ENCODE measurements at regions not wholly inside any gene's neighbourhood (a gene's known extent, or its start where the extent isn't known, plus 50 kb on each side); places are given as distances from the start of the nearest gene placed in this dataset.

- H3K36me3 ChIP-seq (ENCODE audit: control insufficient read depth in 1 of 2, insufficient read depth in 2 of 2, low read length in 2 of 2) = no peaks in the 10 kb centered on the region
- DNase-seq (ENCODE audit: low read depth, low spot score) (no peak), ATAC-seq (no peak)
- H3K4me2 ChIP-seq (ENCODE audit: low read length) = no peak overlapping the region
- CTCF ChIA-PET = no interaction called here
- H3K4me3 ChIP-seq (replicated peaks in 1 of 2; ENCODE audit: low read depth in 1 of 2, low read length in 2 of 2) = no peak overlapping the region
- no peaks in the 10 kb centered on the region for H3K4me1 ChIP-seq (ENCODE audit: control insufficient read depth in 1 of 2, insufficient read depth in 2 of 2, low read length in 2 of 2)
- RAD21 ChIA-PET (ENCODE audit: low non-redundant PET in 1 of 2, low total read pairs in 2 of 2, uncharacterized antibody in 2 of 2, unreplicated experiment in 2 of 2) = no interaction called here
- no peaks in the 10 kb centered on the region for H3K9me2 ChIP-seq (ENCODE audit: insufficient read depth)
- intact Hi-C loops (cut with micrococcal nuclease) = no loop called here
- no peaks in the 10 kb centered on the region for H4K20me1 ChIP-seq (ENCODE audit: insufficient read depth)
- H3K79me2 ChIP-seq (ENCODE audit: insufficient read depth, low read length) = no peaks in the 10 kb centered on the region
- POLR2A ChIA-PET = no interaction called here
- H3K9ac ChIP-seq (ENCODE audit: low read length) = no peak overlapping the region
- no TSS peak for BruUV-seq (replicated peaks)
- H3K27ac ChIP-seq (ENCODE audit: low read depth, low read length) = no peak overlapping the region
- no peak overlapping the region for H2AFZ ChIP-seq (ENCODE audit: low read depth, low read length, poor library complexity, severe bottlenecking)
- no peaks in the 10 kb centered on the region for H3K27me3 ChIP-seq (ENCODE audit: insufficient read depth, low read length)
- TF ChIP-seq CBX3 (IDR thresholded peaks at IDR 0.05; ENCODE audit: low read depth) (no peak), POLR2AphosphoS5 (IDR thresholded peaks at IDR 0.05; ENCODE audit: low read depth, low read length) (no peak), SP1 (IDR thresholded peaks at IDR 0.05; ENCODE audit: low read depth) (no peak), SRF (IDR thresholded peaks at IDR 0.05; ENCODE audit: low read depth) (no peak), POLR2A (IDR thresholded peaks at IDR 0.05; ENCODE audit: borderline replicate concordance, extremely low read depth, insufficient read depth, insufficient read length) (no peak), EZH2 (IDR thresholded peaks at IDR 0.05) (no peak), CEBPB (IDR thresholded peaks at IDR 0.05; ENCODE audit: low read depth) (no peak), SIN3A (IDR thresholded peaks at IDR 0.05; ENCODE audit: low read depth) (no peak), EGR1 (IDR thresholded peaks at IDR 0.05; ENCODE audit: low read depth) (no peak), REST (IDR thresholded peaks at IDR 0.05; ENCODE audit: low read depth) (no peak), ZBTB33 (IDR thresholded peaks at IDR 0.05; ENCODE audit: extremely low read depth, insufficient replicate concordance, low read length) (no peak), ATF3 (IDR thresholded peaks at IDR 0.05) (no peak), RAD21 (IDR thresholded peaks at IDR 0.05; ENCODE audit: low read depth) (no peak), CTCF (IDR thresholded peaks at IDR 0.05 in 2 of 3, conservative IDR thresholded peaks at IDR 0.05 in 1 of 3; ENCODE audit: borderline replicate concordance in 1 of 3, insufficient read depth in 1 of 3, low read depth in 2 of 3, low read length in 2 of 3) (no peak), EZH2phosphoT487 (IDR thresholded peaks at IDR 0.05; ENCODE audit: borderline replicate concordance) (no peak), FOSL1 (IDR thresholded peaks at IDR 0.05; ENCODE audit: low read depth) (no peak), MAX (IDR thresholded peaks at IDR 0.05) (no peak), TCF7L2 (IDR thresholded peaks at IDR 0.05; ENCODE audit: borderline replicate concordance, extremely low read depth, insufficient read depth, insufficient read length) (no peak), ZNF274 (IDR thresholded peaks at IDR 0.05; ENCODE audit: low read depth, low read length) (no peak), ELF1 (IDR thresholded peaks at IDR 0.05; ENCODE audit: borderline replicate concordance, low read depth) (no peak)
- H3K9me3 ChIP-seq (ENCODE audit: control insufficient read depth in 1 of 2, insufficient read depth in 1 of 2, low read depth in 1 of 2, low read length in 2 of 2) = peaks cover 0 to 7% of the 10 kb centered on the region in 2 experiments; a peak in 2 of 4 replicates
These were observed 895.6 kb upstream of the ANO3 start for GRCh38 chr11:25436326-25436725.

Measured in HCT116 (cell line).